ENCODE measurements at regions not wholly inside any gene's neighbourhood (a gene's known extent, or its start where the extent isn't known, plus 50 kb on each side); places are given as distances from the start of the nearest gene placed in this dataset.

DNA sequence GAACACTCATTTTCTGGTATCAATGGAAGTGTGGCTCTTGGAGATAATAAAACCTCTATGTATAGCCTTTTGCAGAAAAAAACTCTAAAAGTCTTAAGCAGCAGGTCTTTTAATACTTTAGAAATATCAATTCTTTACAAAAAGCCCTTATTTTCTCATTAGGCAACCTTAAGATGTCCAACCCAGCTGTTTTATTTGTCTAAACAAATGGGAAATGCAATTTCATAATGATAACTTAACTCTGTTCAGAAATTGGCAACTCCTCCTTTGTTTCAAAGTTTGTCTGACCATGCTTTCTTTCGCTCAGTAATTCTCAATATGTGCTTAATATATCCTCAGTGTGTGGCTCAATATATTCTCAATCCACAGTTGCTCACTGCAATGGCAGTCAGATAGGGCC lies 196.5 kb upstream of the VEGFC start:
- H3K27me3 ChIP-seq = no peaks in the 10 kb centered on the region
- no peak overlapping the region for H3K4me3 ChIP-seq
- DNase-seq = no peak
- H3K4me1 ChIP-seq = no peaks in the 10 kb centered on the region
- intact Hi-C loops (cut with DNase I; ENCODE audit: low total_unique reads) = no loop called here
- H3K36me3 ChIP-seq = no peaks in the 10 kb centered on the region
- no peak overlapping the region for H3K27ac ChIP-seq
- TF ChIP-seq, protein P1, sequence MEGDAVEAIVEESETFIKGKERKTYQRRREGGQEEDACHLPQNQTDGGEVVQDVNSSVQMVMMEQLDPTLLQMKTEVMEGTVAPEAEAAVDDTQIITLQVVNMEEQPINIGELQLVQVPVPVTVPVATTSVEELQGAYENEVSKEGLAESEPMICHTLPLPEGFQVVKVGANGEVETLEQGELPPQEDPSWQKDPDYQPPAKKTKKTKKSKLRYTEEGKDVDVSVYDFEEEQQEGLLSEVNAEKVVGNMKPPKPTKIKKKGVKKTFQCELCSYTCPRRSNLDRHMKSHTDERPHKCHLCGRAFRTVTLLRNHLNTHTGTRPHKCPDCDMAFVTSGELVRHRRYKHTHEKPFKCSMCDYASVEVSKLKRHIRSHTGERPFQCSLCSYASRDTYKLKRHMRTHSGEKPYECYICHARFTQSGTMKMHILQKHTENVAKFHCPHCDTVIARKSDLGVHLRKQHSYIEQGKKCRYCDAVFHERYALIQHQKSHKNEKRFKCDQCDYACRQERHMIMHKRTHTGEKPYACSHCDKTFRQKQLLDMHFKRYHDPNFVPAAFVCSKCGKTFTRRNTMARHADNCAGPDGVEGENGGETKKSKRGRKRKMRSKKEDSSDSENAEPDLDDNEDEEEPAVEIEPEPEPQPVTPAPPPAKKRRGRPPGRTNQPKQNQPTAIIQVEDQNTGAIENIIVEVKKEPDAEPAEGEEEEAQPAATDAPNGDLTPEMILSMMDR (IDR thresholded peaks at IDR 0.05) = no peak
- no peak for TF ChIP-seq POLR2A (IDR thresholded peaks at IDR 0.05)
- no peaks in the 10 kb centered on the region for H3K9me3 ChIP-seq

GRCh38 chr4:176999935-177000543 lies 207.3 kb upstream of the VEGFC start:
- TF ChIP-seq, protein P1 (IDR thresholded peaks at IDR 0.05) = no peak
- TF ChIP-seq POLR2A (IDR thresholded peaks at IDR 0.05) = no peak
- Histone ChIP-seq H3K9me3 (peaks cover 0 to 5% of the 10 kb centered on the region in 2 donors), H3K4me1 (no peaks in the 10 kb centered on the region), H3K27me3 (no peaks in the 10 kb centered on the region), H3K4me3 (no peak overlapping the region), H3K36me3 (no peaks in the 10 kb centered on the region), H3K27ac (no peak overlapping the region)
- intact Hi-C loops (cut with DNase I; ENCODE audit: low total_unique reads) = no loop called here
- DNase-seq = no peak

- H3K27ac ChIP-seq = no peak overlapping the region
- peaks cover 0 to 5% of the 10 kb centered on the region in 2 donors for H3K9me3 ChIP-seq
- no peaks in the 10 kb centered on the region for H3K4me1 ChIP-seq
- no peaks in the 10 kb centered on the region for H3K27me3 ChIP-seq
- intact Hi-C loops (cut with DNase I; ENCODE audit: low total_unique reads) = no loop called here
- H3K36me3 ChIP-seq = no peaks in the 10 kb centered on the region
- no peak for DNase-seq
- no peak overlapping the region for H3K4me3 ChIP-seq
- TF ChIP-seq POLR2A (IDR thresholded peaks at IDR 0.05) = no peak
- TF ChIP-seq, protein P1 (IDR thresholded peaks at IDR 0.05) = no peak
Observed at GRCh38 chr4:177001271-177002175, 208.8 kb upstream of the VEGFC start.

- intact Hi-C loops (cut with DNase I; ENCODE audit: low total_unique reads) = no loop called here
- H3K36me3 ChIP-seq = no peaks in the 10 kb centered on the region
- DNase-seq = no peak
- H3K4me3 ChIP-seq = no peak overlapping the region
- no peaks in the 10 kb centered on the region for H3K9me3 ChIP-seq
- no peaks in the 10 kb centered on the region for H3K27me3 ChIP-seq
- no peak overlapping the region for H3K27ac ChIP-seq
- H3K4me1 ChIP-seq = no peaks in the 10 kb centered on the region
- TF ChIP-seq, protein P1 (IDR thresholded peaks at IDR 0.05) = no peak
- no peak for TF ChIP-seq POLR2A (IDR thresholded peaks at IDR 0.05)
Observed at GRCh38 chr4:177005674-177006230, 213.0 kb upstream of the VEGFC start.

GRCh38 chr4:177006331-177006730 lies 213.6 kb upstream of the VEGFC start:
- H3K36me3 ChIP-seq = no peaks in the 10 kb centered on the region
- no peak overlapping the region for H3K4me3 ChIP-seq
- intact Hi-C loops (cut with DNase I; ENCODE audit: low total_unique reads) = no loop called here
- TF ChIP-seq POLR2A (IDR thresholded peaks at IDR 0.05) = no peak
- TF ChIP-seq, protein P1 (IDR thresholded peaks at IDR 0.05) = no peak
- H3K9me3 ChIP-seq = no peaks in the 10 kb centered on the region
- no peaks in the 10 kb centered on the region for H3K27me3 ChIP-seq
- H3K4me1 ChIP-seq = no peaks in the 10 kb centered on the region
- H3K27ac ChIP-seq = no peak overlapping the region
- no peak for DNase-seq

All from uterus (tissue), 3 donors.